Endothelial cell of umbilical vein (primary cell): ENCODE measurements at regions not wholly inside any gene's neighbourhood (a gene's known extent, or its start where the extent isn't known, plus 50 kb on each side); places are given as distances from the start of the nearest gene placed in this dataset.

ENCODE experiments used
- BruUV-seq: library from RNA; stranded (reverse); fragments of 400-500 nt; replicated peaks from 2 replicates; lab custom pipeline; 2021; lab: Mats Ljungman, UMichigan
- CTCF ChIA-PET: fragments of 300-600, 350-600 bp; sonication (Branson Sonifier 250); formaldehyde crosslinking; loops from one replicate; lab custom pipeline; 2021; ENCODE audit warnings: antibody characterized with exemption, inconsistent platforms; lab: Charles Lee
- POLR2A ChIA-PET: fragments of 300-600, 350-600 bp; sonication (Branson Sonifier 250); formaldehyde crosslinking; loops from one replicate; lab custom pipeline; 2021; ENCODE audit warnings: antibody characterized with exemption, inconsistent platforms; lab: Charles Lee
- DNase-seq: peaks from one replicate; pipeline ENCODE4 v3.0.0-alpha.2; 2011; ENCODE audit warnings: low read depth, low spot score
- FAIRE-seq: peaks from 2 replicates; lab custom pipeline; 2011; peaks lifted over from hg19 to GRCh38; lab: Jason Lieb, UNC
- H2AFZ ChIP-seq: 2 replicates; pipeline ENCODE4 v1.6.0; 2012; ENCODE audit warnings: low read depth, low read length, control low read depth, inconsistent platforms
- H3K27ac ChIP-seq: 2 replicates; pipeline ENCODE4 v1.5.1; 2011; ENCODE audit warnings: low read depth, mild to moderate bottlenecking, control low read depth, low read length, moderate library complexity; ENCODE audit not compliant: insufficient read depth
- H3K27me3 ChIP-seq, 2 experiments: 2 replicates each; pipeline versions ENCODE4 v1.6.0 to v1.6.1; 2011; ENCODE audit warnings: low read length in 2 of 2, mixed read lengths in 1 of 2; ENCODE audit not compliant: control insufficient read depth in 2 of 2, insufficient read depth in 2 of 2
- H3K36me3 ChIP-seq, 2 experiments: 2 replicates in 1 of 2; 3 replicates in 1 of 2; pipeline ENCODE4 v1.5.1; 2011; ENCODE audit warnings: low read length in 2 of 2, mild to moderate bottlenecking in 1 of 2, moderate library complexity in 1 of 2; ENCODE audit not compliant: control insufficient read depth in 2 of 2, insufficient read depth in 2 of 2; ENCODE audit errors: extremely low read depth in 1 of 2
- H3K4me1 ChIP-seq: 3 replicates; pipeline ENCODE4 v1.5.1; 2011; ENCODE audit warnings: mild to moderate bottlenecking, low read length; ENCODE audit not compliant: control insufficient read depth, insufficient read depth; ENCODE audit errors: extremely low read depth
- H3K4me2 ChIP-seq: 2 replicates; pipeline ENCODE4 v1.6.1; 2011; ENCODE audit warnings: low read length, control low read depth, mixed read lengths; ENCODE audit not compliant: insufficient read depth
- H3K4me3 ChIP-seq, 3 experiments: fragments of 200-600 bp in 1 of 3; sonication (generic), shearing (Covaris generic) in 1 of 3; replicated peaks in 1 of 3; 2 replicates each; pipeline ENCODE4 v1.5.1; 2011 to 2016; ENCODE audit warnings: control low read depth in 3 of 3, low read length in 3 of 3, mild to moderate bottlenecking in 2 of 3, inconsistent platforms in 1 of 3, low read depth in 1 of 3, moderate library complexity in 1 of 3; ENCODE audit not compliant: insufficient read depth in 1 of 3
- H3K79me2 ChIP-seq: 2 replicates; pipeline ENCODE4 v1.6.0; 2012; ENCODE audit warnings: low read length, inconsistent platforms; ENCODE audit not compliant: control insufficient read depth, insufficient read depth
- H3K9ac ChIP-seq: replicated peaks from 2 replicates; pipeline ENCODE3; 2011; ENCODE audit warnings: low read length, control low read depth; ENCODE audit not compliant: insufficient read depth; ENCODE audit errors: extremely low read depth
- H3K9me1 ChIP-seq: replicated peaks from 3 replicates; pipeline ENCODE4 v1.6.0; 2011; ENCODE audit warnings: mild to moderate bottlenecking, low read length; ENCODE audit not compliant: control insufficient read depth, insufficient read depth; ENCODE audit errors: extremely low read depth
- H3K9me3 ChIP-seq: replicated peaks from 2 replicates; pipeline ENCODE4 v1.5.1; 2012; ENCODE audit warnings: low read length, inconsistent platforms; ENCODE audit not compliant: control insufficient read depth, insufficient read depth
- H4K20me1 ChIP-seq: replicated peaks from 2 replicates; pipeline ENCODE3; 2011; ENCODE audit warnings: mild to moderate bottlenecking, low read length; ENCODE audit not compliant: control insufficient read depth, insufficient read depth; ENCODE audit errors: extremely low read depth
- EZH2 ChIP-seq: IDR thresholded peaks from 2 replicates; pipeline ENCODE4 v1.6.1; 2012; ENCODE audit warnings: borderline replicate concordance, low read depth, mild to moderate bottlenecking, moderate library complexity, low read length, inconsistent platforms; ENCODE audit not compliant: severe bottlenecking
- FOS ChIP-seq: IDR thresholded peaks from 2 replicates; pipeline ENCODE4 v1.6.1; 2011; ENCODE audit warnings: mild to moderate bottlenecking, low read length, moderate library complexity, borderline replicate concordance; ENCODE audit not compliant: insufficient read depth
- GATA2 ChIP-seq: IDR thresholded peaks from 2 replicates; pipeline ENCODE4 v1.7.0; 2011; ENCODE audit warnings: low read depth, mild to moderate bottlenecking, moderate library complexity, mixed read lengths, low read length; ENCODE audit not compliant: insufficient read length, insufficient read depth
- JUN ChIP-seq: IDR thresholded peaks from 2 replicates; pipeline ENCODE4 v1.6.1; 2011; ENCODE audit warnings: borderline replicate concordance, low read depth; ENCODE audit not compliant: insufficient read length, insufficient read depth
- MYC ChIP-seq: IDR thresholded peaks from one replicate; pipeline ENCODE4 v1.6.1; 2011; ENCODE audit warnings: mild to moderate bottlenecking, low read depth, low read length
- POLR2A ChIP-seq: IDR thresholded peaks from 2 replicates; pipeline ENCODE4 v1.6.1; 2012; ENCODE audit warnings: low read depth, mild to moderate bottlenecking, control low read depth, low read length
- POLR2AphosphoS5 ChIP-seq: IDR thresholded peaks from 2 replicates; pipeline ENCODE4 v1.6.1; 2012; ENCODE audit warnings: low read depth, mild to moderate bottlenecking, control low read depth, low read length, moderate library complexity; ENCODE audit not compliant: insufficient read depth
- dilution Hi-C: fragments of 300-500 bp; cut with MboI; formaldehyde crosslinking; loops from one replicate; pipeline ENCODE4 v1.15.0; 2019; ENCODE audit warnings: low sequenced_read_pairs; ENCODE audit not compliant: extremely low pct_ligation_motif_present
- intact Hi-C: fragments of 100-400 bp; cut with micrococcal nuclease; formaldehyde crosslinking; loops from one replicate; pipeline ENCODE4 v1.10.0; 2022
- TF ChIP-seq, protein P1 (sequence below): IDR thresholded peaks from 2 replicates; pipeline ENCODE4 v1.6.1; 2011; ENCODE audit not compliant: insufficient read depth, insufficient read length
- TF ChIP-seq, protein P2 (sequence below), 2 donors: IDR thresholded peaks; 1 replicate in 1 of 2; 2 replicates in 1 of 2; pipeline ENCODE4 v1.5.1; 2011; ENCODE audit warnings: low read length in 2 of 2, mild to moderate bottlenecking in 2 of 2, moderate library complexity in 2 of 2, control low read depth in 1 of 2, inconsistent platforms in 1 of 2, low read depth in 1 of 2; ENCODE audit not compliant: insufficient read depth in 1 of 2; ENCODE audit errors: extremely low read depth in 1 of 2

DNA sequence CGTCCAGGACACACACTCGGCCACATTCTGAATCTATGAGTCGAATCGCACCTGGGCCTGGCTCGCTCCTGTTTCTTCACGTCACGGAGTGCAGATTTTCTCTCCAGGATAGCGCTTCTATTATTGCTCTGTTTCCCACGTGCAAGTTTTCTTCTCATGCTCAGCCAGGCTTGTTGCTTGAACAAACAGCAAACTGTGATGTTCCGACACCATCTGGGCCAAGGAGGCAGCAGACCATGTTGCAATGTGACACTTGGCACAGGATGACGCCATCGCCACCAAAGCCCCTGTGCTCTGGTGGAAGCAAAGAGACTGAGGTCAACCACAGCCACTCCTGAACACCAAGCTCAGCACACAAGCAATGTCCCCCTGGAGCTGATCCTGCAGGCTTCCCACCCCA is 507.1 kb upstream of the ADARB2 start:
- no peak for TF ChIP-seq MYC
- TF ChIP-seq, protein P1, sequence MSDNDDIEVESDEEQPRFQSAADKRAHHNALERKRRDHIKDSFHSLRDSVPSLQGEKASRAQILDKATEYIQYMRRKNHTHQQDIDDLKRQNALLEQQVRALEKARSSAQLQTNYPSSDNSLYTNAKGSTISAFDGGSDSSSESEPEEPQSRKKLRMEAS: no peak
- no peak for TF ChIP-seq EZH2
- no peak for TF ChIP-seq FOS
- TF ChIP-seq POLR2A: no peak
- no peak for TF ChIP-seq POLR2AphosphoS5
- no peak for TF ChIP-seq GATA2
- TF ChIP-seq, protein P2, sequence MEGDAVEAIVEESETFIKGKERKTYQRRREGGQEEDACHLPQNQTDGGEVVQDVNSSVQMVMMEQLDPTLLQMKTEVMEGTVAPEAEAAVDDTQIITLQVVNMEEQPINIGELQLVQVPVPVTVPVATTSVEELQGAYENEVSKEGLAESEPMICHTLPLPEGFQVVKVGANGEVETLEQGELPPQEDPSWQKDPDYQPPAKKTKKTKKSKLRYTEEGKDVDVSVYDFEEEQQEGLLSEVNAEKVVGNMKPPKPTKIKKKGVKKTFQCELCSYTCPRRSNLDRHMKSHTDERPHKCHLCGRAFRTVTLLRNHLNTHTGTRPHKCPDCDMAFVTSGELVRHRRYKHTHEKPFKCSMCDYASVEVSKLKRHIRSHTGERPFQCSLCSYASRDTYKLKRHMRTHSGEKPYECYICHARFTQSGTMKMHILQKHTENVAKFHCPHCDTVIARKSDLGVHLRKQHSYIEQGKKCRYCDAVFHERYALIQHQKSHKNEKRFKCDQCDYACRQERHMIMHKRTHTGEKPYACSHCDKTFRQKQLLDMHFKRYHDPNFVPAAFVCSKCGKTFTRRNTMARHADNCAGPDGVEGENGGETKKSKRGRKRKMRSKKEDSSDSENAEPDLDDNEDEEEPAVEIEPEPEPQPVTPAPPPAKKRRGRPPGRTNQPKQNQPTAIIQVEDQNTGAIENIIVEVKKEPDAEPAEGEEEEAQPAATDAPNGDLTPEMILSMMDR (IDR thresholded peaks at IDR 0.05; ENCODE audit: extremely low read depth in 1 of 2, insufficient read depth in 1 of 2, low read depth in 1 of 2, low read length in 2 of 2): no peak
- TF ChIP-seq JUN: no peak

More for the DNA sequence above, 507.1 kb upstream of the ADARB2 start:
- Histone ChIP-seq H3K27me3 (no peaks in the 10 kb centered on the region), H3K4me3 (no peak overlapping the region), H3K9me1 (no peaks in the 10 kb centered on the region), H3K27ac (no peak overlapping the region), H3K79me2 (no peaks in the 10 kb centered on the region), H3K9ac (no peak overlapping the region), H3K9me3 (peaks cover 6% of the 10 kb centered on the region), H3K4me2 (no peak overlapping the region), H3K36me3 (no peaks in the 10 kb centered on the region), H3K4me1 (no peaks in the 10 kb centered on the region), H4K20me1 (no peaks in the 10 kb centered on the region), H2AFZ (no peak overlapping the region)
- CTCF ChIA-PET: no interaction called here
- dilution Hi-C loops: no loop called here
- BruUV-seq: no TSS peak
- no peak for FAIRE-seq
- POLR2A ChIA-PET: no interaction called here
- no peak for DNase-seq
- intact Hi-C loops: no loop called here
